Fibroblast of villous mesenchyme (primary cell): ENCODE measurements at regions not wholly inside any gene's neighbourhood (a gene's known extent, or its start where the extent isn't known, plus 50 kb on each side); places are given as distances from the start of the nearest gene placed in this dataset.

Source experiments
- DNase-seq: peaks from one replicate; pipeline ENCODE4 v3.0.0-alpha.2; 2010; ENCODE audit warnings: low read depth
- H3K4me3 ChIP-seq: 2 replicates; pipeline ENCODE4 v1.5.1; 2011; ENCODE audit warnings: low read depth, mild to moderate bottlenecking, low read length
- TF ChIP-seq, protein P1 (sequence below): IDR thresholded peaks from 2 replicates; pipeline ENCODE4 v1.5.1; 2012; ENCODE audit warnings: low read depth, mild to moderate bottlenecking, low read length; ENCODE audit not compliant: insufficient read depth

- TF ChIP-seq, protein P1, sequence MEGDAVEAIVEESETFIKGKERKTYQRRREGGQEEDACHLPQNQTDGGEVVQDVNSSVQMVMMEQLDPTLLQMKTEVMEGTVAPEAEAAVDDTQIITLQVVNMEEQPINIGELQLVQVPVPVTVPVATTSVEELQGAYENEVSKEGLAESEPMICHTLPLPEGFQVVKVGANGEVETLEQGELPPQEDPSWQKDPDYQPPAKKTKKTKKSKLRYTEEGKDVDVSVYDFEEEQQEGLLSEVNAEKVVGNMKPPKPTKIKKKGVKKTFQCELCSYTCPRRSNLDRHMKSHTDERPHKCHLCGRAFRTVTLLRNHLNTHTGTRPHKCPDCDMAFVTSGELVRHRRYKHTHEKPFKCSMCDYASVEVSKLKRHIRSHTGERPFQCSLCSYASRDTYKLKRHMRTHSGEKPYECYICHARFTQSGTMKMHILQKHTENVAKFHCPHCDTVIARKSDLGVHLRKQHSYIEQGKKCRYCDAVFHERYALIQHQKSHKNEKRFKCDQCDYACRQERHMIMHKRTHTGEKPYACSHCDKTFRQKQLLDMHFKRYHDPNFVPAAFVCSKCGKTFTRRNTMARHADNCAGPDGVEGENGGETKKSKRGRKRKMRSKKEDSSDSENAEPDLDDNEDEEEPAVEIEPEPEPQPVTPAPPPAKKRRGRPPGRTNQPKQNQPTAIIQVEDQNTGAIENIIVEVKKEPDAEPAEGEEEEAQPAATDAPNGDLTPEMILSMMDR: no peak
- no peak overlapping the region for H3K4me3 ChIP-seq
- DNase-seq: peak; percentile 93
Measured at GRCh38 chr2:207394812-207395534, 134.8 kb upstream of the CREB1 start.

DNA sequence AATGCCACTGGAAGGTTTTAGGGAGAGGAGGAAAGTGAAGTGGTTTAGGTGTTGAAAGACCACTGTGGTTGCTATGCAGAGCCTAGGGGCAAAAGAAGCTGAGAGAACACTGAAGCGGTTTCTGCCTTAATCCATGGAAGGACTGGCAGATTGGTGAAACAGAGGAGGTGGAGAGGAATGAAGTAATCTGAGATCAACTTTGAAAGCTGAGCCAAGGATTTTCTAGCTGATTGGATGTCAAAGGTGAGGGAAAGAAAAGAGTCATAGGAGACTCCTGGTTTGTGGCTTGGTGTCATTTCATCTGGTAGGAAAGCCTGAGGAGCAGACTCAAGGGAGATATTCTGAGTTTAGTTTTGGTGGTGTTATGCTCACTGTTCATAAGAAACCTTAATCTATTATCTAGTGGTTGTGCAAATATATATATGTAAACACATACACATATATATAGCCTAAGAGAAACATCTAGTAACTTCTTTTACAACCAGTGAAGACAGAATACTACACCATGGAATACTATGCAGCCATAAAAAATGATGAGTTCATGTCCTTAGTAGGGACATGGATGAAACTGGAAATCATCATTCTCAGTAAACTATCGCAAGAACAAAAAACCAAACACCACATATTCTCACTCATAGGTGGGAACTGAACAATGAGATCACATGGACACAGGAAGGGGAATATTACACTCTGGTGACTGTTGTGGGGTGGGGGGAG, 134.1 kb upstream of the CREB1 start:
- TF ChIP-seq, protein P1: no peak
- no peak for DNase-seq
- no peak overlapping the region for H3K4me3 ChIP-seq

DNA sequence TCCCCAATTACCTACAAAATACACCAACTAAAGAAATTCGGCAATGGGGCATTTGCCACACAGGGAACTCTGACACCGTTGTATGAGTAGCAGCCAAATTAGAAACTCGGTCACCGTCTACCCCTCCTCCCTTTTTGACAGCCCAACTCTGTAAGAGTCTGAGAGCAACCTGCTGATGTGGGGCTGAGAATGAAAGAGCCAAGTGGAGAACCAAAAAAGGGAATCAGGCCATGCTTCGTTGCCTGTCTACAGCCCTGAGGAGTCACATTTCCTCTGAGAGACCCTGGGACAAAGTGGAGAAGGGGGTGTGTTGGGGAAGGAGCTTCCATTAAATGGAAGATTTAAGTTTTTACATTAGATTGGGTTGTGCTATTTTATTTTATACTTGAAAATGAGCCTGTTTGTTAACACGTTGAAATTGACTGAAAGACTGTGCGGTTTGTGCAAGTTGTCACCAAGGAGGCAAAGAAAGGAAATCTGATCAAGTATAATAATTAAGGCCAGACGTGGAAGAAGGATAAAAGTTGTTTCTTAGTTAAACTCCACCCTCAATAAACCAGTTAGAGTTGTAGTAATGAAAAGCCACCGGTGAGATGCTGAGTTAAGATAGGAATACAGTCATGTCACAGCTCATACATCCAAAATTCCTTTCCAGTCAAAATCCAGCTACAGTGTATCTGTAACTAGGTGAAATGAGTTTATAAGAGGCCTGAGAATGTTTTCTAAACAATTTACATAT, 131.7 kb upstream of the CREB1 start:
- no peak overlapping the region for H3K4me3 ChIP-seq
- TF ChIP-seq, protein P1: no peak
- no peak for DNase-seq

- no peak overlapping the region for H3K4me3 ChIP-seq
- TF ChIP-seq, protein P1: no peak
- DNase-seq: no peak
Measured at GRCh38 chr2:207399301-207399700, 130.5 kb upstream of the CREB1 start.

GRCh38 chr2:207401338-207401737, 128.4 kb upstream of the CREB1 start:
- DNase-seq: no peak

DNA sequence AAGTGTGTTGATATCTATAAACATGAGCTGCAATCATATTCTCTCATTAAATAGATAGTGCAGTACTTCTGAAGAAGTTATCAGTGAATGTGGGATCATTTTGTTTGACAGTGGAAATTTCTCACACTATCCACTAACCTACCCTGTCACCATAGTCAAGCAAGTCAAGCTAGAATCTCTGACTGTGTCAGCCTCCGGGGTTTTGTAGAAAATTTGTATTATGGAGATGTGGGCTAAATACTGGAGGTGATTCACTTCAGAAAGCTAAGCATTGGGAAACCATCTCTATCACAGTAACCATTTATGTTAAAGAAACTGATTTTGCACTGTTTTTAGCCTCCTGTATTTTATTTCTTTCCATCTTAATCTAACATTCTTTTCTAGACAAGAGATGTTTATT, 126.6 kb upstream of the CREB1 start:
- no peak overlapping the region for H3K4me3 ChIP-seq
- TF ChIP-seq, protein P1: no peak
- no peak for DNase-seq

More at GRCh38 chr2:207401338-207401737, 128.4 kb upstream of the CREB1 start:
- TF ChIP-seq, protein P1: no peak
- H3K4me3 ChIP-seq: no peak overlapping the region
